Naive thymus-derived CD4-positive, alpha-beta T cell (primary cell): ENCODE measurements at regions not wholly inside any gene's neighbourhood (a gene's known extent, or its start where the extent isn't known, plus 50 kb on each side); places are given as distances from the start of the nearest gene placed in this dataset.

Source experiments
- ATAC-seq: fragments of 150-1000 bp; cut with Tn5 transposase; 2 replicates; pipeline ENCODE4 v1.10.0; 2021; ENCODE audit warnings: mild to moderate bottlenecking, moderate library complexity
- CTCF ChIA-PET: fragments of 350-600 bp; sonication (Branson Sonifier 250); formaldehyde crosslinking; loops from one replicate; lab custom pipeline; 2021; ENCODE audit warnings: antibody characterized with exemption; lab: Charles Lee
- POLR2A ChIA-PET: fragments of 350-600 bp; sonication (Branson Sonifier 250); formaldehyde crosslinking; loops from one replicate; lab custom pipeline; 2021; ENCODE audit warnings: antibody characterized with exemption, inconsistent platforms; lab: Charles Lee
- DNase-seq, 9 donors: peaks; one replicate each; pipeline versions ENCODE4 v3.0.0 to v3.0.0-alpha.2; 2020 to 2022; ENCODE audit warnings: mixed read lengths in 1 of 9
- H3K27ac ChIP-seq: one replicate; pipeline ENCODE4 v1.7.0; 2013; ENCODE audit warnings: mild to moderate bottlenecking, low read depth, low read length, moderate library complexity
- H3K27me3 ChIP-seq, 2 donors: one replicate each; pipeline ENCODE4 v1.7.0; 2013; ENCODE audit warnings: low read length in 2 of 2, mild to moderate bottlenecking in 2 of 2, moderate library complexity in 2 of 2; ENCODE audit not compliant: control insufficient read depth in 2 of 2, insufficient read depth in 2 of 2
- H3K36me3 ChIP-seq, 3 experiments: 1 replicate in 2 of 3; 2 replicates in 1 of 3; pipeline ENCODE4 v1.7.0; 2013; ENCODE audit warnings: low read length in 3 of 3, mild to moderate bottlenecking in 3 of 3, moderate library complexity in 1 of 3; ENCODE audit not compliant: insufficient read depth in 3 of 3, control insufficient read depth in 2 of 3
- H3K4me1 ChIP-seq, 2 donors: one replicate each; pipeline ENCODE4 v1.7.0; 2013; ENCODE audit warnings: low read length in 2 of 2, mild to moderate bottlenecking in 2 of 2, moderate library complexity in 1 of 2; ENCODE audit not compliant: control insufficient read depth in 2 of 2, insufficient read depth in 2 of 2
- H3K4me3 ChIP-seq: 2 replicates; pipeline ENCODE4 v1.7.0; 2013; ENCODE audit warnings: mild to moderate bottlenecking, low read length
- H3K9me3 ChIP-seq, 3 experiments: 1 replicate in 2 of 3; 2 replicates in 1 of 3; pipeline ENCODE4 v1.7.0; 2013; ENCODE audit warnings: low read length in 3 of 3; ENCODE audit not compliant: control insufficient read depth in 2 of 3
- H3K27ac Mint-ChIP-seq, 9 donors: one replicate each; pipeline ENCODE4 v1.8.0; 2020 to 2022; ENCODE audit warnings: mixed read lengths in 9 of 9, mild to moderate bottlenecking in 8 of 9, moderate library complexity in 5 of 9, inconsistent platforms in 2 of 9
- H3K27me3 Mint-ChIP-seq, 5 donors: one replicate each; pipeline ENCODE4 v1.8.0; 2021 to 2022; ENCODE audit warnings: mixed read lengths in 5 of 5, mild to moderate bottlenecking in 1 of 5
- H3K36me3 Mint-ChIP-seq, 5 donors: one replicate each; pipeline ENCODE4 v1.8.0; 2020 to 2022; ENCODE audit warnings: mixed read lengths in 5 of 5, mild to moderate bottlenecking in 3 of 5, inconsistent platforms in 1 of 5
- H3K4me1 Mint-ChIP-seq, 7 donors: one replicate each; pipeline ENCODE4 v1.8.0; 2020 to 2022; ENCODE audit warnings: mixed read lengths in 7 of 7, mild to moderate bottlenecking in 3 of 7, inconsistent platforms in 1 of 7
- H3K4me3 Mint-ChIP-seq, 10 donors: one replicate each; pipeline ENCODE4 v1.8.0; 2020 to 2022; ENCODE audit warnings: mild to moderate bottlenecking in 10 of 10, mixed read lengths in 10 of 10, moderate library complexity in 6 of 10, inconsistent platforms in 2 of 10
- H3K9me3 Mint-ChIP-seq, 11 donors: one replicate each; pipeline ENCODE4 v1.8.0; 2020 to 2022; ENCODE audit warnings: mixed read lengths in 11 of 11, mild to moderate bottlenecking in 4 of 11, inconsistent platforms in 1 of 11, moderate library complexity in 1 of 11
- intact Hi-C, 2 donors: fragments of 100-400 bp; cut with micrococcal nuclease; formaldehyde crosslinking; loops; one replicate each; pipeline ENCODE4 v1.15.1; 2023

DNA sequence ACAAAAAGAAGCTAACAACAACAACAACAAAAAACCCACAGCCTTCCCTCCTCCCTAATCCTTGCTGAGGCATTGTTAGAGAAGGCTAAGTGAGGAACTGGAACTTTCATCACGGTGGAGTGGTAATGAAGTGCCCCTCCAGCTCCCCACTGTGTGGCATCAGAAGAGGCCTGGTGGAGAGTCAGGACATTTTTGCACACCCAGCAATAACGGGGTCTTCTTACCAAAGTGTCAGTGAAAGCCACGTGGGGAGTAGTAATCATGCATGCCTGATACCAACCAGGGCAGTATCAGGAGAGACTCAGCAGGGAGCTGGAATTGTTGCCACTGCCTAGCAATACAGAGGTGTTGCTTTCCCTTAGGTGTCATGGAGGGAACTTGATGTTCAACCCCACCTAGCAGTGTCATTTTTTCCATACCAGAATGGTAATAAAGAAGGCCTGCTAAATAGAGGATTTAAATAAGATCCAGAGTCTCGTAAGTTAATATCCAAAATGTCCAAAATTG is 299.7 kb upstream of the RGS6 start:
- Mint-ChIP-seq H3K9me3 (peaks cover 3 to 13% (median 8%) of the 10 kb centered on the region in 11 donors), H3K27ac (no peak overlapping the region)
- CTCF ChIA-PET = no interaction called here

DNA sequence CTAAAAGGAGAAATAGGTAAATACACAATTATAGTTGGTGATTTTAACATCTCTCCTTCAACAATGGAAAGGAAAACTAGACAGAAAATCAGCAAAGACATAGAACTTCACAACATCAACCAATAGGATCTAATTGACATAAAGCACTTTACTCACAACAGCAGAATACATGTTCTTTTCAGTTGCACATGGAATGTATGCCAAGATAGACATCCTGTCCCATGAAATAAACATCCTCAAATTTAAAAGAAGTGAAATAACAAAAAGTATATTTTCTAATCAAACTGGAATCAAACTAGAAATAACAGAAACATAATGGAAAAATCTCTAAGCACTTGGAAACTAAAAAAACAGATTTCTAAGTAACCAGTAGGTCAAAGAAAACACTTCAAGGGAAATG is 296.2 kb upstream of the RGS6 start:
- no peak overlapping the region for H3K4me3 Mint-ChIP-seq
- Histone ChIP-seq H3K9me3 (peaks cover 0 to 6% (median 0%) of the 10 kb centered on the region in 3 experiments), H3K4me1 (no peaks in the 10 kb centered on the region), H3K4me3 (no peak overlapping the region), H3K27ac (no peak overlapping the region), H3K27me3 (no peaks in the 10 kb centered on the region), H3K36me3 (no peaks in the 10 kb centered on the region)
- H3K9me3 Mint-ChIP-seq = peaks cover under 1 to 24% (median 12%) of the 10 kb centered on the region in 11 donors
- ATAC-seq (no peak), DNase-seq (no peak)
- H3K27me3 Mint-ChIP-seq = no peaks in the 10 kb centered on the region
- peaks cover 22 to 61% (median 50%) of the 10 kb centered on the region in 5 donors for H3K36me3 Mint-ChIP-seq
- CTCF ChIA-PET = no interaction called here
- intact Hi-C loops = no loop called here
- H3K4me1 Mint-ChIP-seq = peaks cover 0 to 13% (median 0%) of the 10 kb centered on the region in 7 donors
- POLR2A ChIA-PET = no interaction called here
- peak overlapping the region in 2 of 9 donors; percentile 11 to 20 for H3K27ac Mint-ChIP-seq

More for the DNA sequence above, 299.7 kb upstream of the RGS6 start:
- intact Hi-C loops = no loop called here
- DNase-seq = no peak
- POLR2A ChIA-PET = no interaction called here
- Mint-ChIP-seq H3K27me3 (no peaks in the 10 kb centered on the region), H3K4me3 (no peak overlapping the region), H3K36me3 (peaks cover 28 to 74% (median 63%) of the 10 kb centered on the region in 5 donors), H3K4me1 (peaks cover 0 to 13% (median 0%) of the 10 kb centered on the region in 7 donors)
- H3K4me3 ChIP-seq = no peak overlapping the region
- no peaks in the 10 kb centered on the region for H3K27me3 ChIP-seq
- H3K9me3 ChIP-seq = peaks cover 0 to 6% (median 0%) of the 10 kb centered on the region in 3 experiments
- no peak for ATAC-seq
- no peaks in the 10 kb centered on the region for H3K36me3 ChIP-seq
- no peaks in the 10 kb centered on the region for H3K4me1 ChIP-seq
- H3K27ac ChIP-seq = no peak overlapping the region

DNA sequence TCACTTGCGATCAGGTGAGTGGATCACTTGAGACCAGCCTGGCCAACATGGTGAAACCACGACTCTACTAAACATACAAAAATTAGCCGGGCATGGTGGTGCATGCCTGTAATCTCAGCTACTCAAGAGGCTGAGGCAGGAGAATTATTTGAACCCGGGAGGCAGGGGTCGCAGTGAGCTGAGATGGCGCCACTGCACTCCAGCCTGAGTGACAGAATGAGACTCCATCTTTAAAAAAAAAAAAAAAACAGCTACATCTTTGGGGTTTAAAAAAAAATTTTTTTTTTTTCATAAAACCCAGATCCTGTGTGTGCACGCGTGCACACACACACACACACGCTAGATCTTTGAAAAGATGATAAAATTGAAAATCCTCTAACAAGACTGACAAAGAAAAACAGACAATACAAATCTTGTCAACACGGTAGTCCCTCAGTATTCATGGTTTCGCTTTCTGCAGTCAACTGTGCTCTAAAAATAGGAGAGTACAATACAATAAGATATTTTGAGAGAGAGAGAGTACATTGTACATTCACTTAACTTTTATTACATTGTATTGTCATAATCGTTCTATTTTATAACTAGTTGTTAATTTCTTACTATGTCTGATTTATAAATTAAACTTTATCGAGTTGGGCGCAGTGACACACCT is 295.3 kb upstream of the RGS6 start:
- CTCF ChIA-PET = no interaction called here
- peaks cover 0 to 32% (median 14%) of the 10 kb centered on the region in 11 donors for H3K9me3 Mint-ChIP-seq
- H3K36me3 Mint-ChIP-seq = peaks cover 24 to 59% (median 52%) of the 10 kb centered on the region in 5 donors
- H3K4me1 Mint-ChIP-seq = peaks cover 0 to 13% (median 0%) of the 10 kb centered on the region in 7 donors
- no peaks in the 10 kb centered on the region for H3K36me3 ChIP-seq
- no peak overlapping the region for H3K4me3 ChIP-seq
- DNase-seq = no peak
- H3K27ac Mint-ChIP-seq = no peak overlapping the region
- POLR2A ChIA-PET = no interaction called here
- peaks cover 0 to 11% (median 0%) of the 10 kb centered on the region in 3 experiments for H3K9me3 ChIP-seq
- H3K4me1 ChIP-seq = no peaks in the 10 kb centered on the region
- intact Hi-C loops = no loop called here
- no peaks in the 10 kb centered on the region for H3K27me3 Mint-ChIP-seq
- no peak overlapping the region for H3K27ac ChIP-seq
- no peaks in the 10 kb centered on the region for H3K27me3 ChIP-seq
- no peak overlapping the region for H3K4me3 Mint-ChIP-seq
- ATAC-seq = no peak

DNA sequence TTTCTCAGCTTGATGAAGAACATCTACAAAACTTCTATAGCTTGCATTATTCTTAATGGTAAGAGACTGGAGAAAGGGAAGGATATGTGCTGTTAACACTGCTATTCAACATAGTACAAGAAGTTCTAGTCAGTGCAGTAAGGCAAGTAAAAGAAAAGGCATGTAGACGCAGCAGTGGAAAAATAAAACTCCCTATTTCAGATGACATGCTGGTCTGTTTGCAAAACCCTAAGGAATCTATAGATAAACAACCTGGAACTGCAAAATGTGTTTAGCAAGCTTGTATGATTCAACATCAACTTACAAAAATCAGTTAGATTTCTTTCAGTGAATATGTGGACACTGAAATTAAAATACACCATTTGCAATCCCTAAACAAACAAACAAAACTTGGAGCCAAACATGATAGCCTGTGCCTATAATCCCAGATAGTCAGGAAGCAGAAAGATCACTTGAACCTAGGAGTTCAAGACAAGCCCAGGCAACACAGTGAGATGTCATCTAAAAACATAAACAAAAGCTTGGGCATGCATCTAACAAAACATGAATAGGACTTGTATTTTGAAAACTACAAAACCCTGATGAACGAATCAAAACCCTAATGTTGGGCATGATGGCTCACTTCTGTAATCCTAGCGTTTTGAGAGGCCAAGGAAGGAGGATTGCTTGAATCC is 293.6 kb upstream of the RGS6 start:
- Histone ChIP-seq H3K4me1 (no peaks in the 10 kb centered on the region), H3K9me3 (peaks cover 0 to 15% (median 0%) of the 10 kb centered on the region in 3 experiments), H3K36me3 (no peaks in the 10 kb centered on the region), H3K27me3 (no peaks in the 10 kb centered on the region), H3K27ac (no peak overlapping the region), H3K4me3 (no peak overlapping the region)
- ChIA-PET POLR2A (no interaction called here), CTCF (no interaction called here)
- no peaks in the 10 kb centered on the region for H3K27me3 Mint-ChIP-seq
- peaks cover 0 to 41% (median 19%) of the 10 kb centered on the region in 11 donors for H3K9me3 Mint-ChIP-seq
- H3K27ac Mint-ChIP-seq = no peak overlapping the region
- H3K36me3 Mint-ChIP-seq = peaks cover 17 to 66% (median 48%) of the 10 kb centered on the region in 5 donors
- DNase-seq (no peak), ATAC-seq (no peak)
- H3K4me1 Mint-ChIP-seq = peaks cover 0 to 13% (median 0%) of the 10 kb centered on the region in 7 donors
- no peak overlapping the region for H3K4me3 Mint-ChIP-seq
- intact Hi-C loops = no loop called here

DNA sequence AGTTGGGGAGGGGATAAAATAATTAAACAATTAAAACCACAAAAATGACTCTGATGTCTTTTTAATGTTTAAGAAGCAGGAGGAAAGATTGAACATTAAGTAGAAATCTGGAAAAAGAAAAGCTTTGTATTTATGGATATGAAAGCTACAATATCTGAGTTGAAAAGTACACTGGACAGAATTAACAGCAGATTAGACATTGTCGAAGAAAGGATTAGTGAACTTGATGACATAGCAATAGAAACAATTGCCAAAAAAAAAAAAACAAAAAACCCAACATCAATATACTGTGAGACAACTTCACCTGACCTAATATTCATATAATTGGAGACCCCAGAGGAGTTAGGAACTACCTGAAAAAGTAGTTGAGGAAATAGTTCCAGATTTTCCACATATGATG is 289.5 kb upstream of the RGS6 start:
- Mint-ChIP-seq H3K9me3 (peaks cover 0 to 37% (median 15%) of the 10 kb centered on the region in 11 donors), H3K4me3 (no peak overlapping the region), H3K4me1 (no peaks in the 10 kb centered on the region), H3K27ac (no peak overlapping the region), H3K36me3 (peaks cover 9 to 58% (median 50%) of the 10 kb centered on the region in 5 donors), H3K27me3 (no peaks in the 10 kb centered on the region)
- Histone ChIP-seq H3K27ac (no peak overlapping the region), H3K36me3 (no peaks in the 10 kb centered on the region), H3K4me3 (no peak overlapping the region), H3K4me1 (no peaks in the 10 kb centered on the region), H3K27me3 (no peaks in the 10 kb centered on the region), H3K9me3 (peaks cover 0 to 10% (median 0%) of the 10 kb centered on the region in 3 experiments)
- ChIA-PET POLR2A (no interaction called here), CTCF (no interaction called here)
- DNase-seq = no peak
- intact Hi-C loops = no loop called here
- no peak for ATAC-seq

DNA sequence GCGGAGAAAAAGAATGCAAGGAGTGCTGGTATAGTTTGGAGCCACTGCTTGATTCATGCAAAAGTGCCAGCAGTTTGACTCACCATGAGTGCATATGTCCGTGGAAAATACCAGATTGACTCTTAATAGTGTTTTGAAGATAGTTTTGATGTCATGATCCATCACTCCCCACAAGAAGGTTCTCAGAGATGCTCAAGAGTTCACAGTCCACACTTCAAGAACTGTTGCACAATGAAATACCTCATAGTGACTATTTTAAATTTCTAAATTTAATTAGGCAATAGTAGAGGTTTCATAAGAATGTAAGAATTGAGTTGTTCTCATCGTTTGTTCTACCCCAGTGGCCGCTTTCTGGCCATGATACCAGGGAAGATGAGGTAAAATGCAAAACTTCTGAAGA is 286.6 kb upstream of the RGS6 start:
- ChIA-PET POLR2A (no interaction called here), CTCF (no interaction called here)
- Mint-ChIP-seq H3K27ac (no peak overlapping the region), H3K4me3 (no peak overlapping the region), H3K9me3 (peaks cover 0 to 36% (median 16%) of the 10 kb centered on the region in 11 donors), H3K4me1 (no peaks in the 10 kb centered on the region), H3K27me3 (no peaks in the 10 kb centered on the region), H3K36me3 (peaks cover 15 to 70% (median 63%) of the 10 kb centered on the region in 5 donors)
- Histone ChIP-seq H3K4me1 (no peaks in the 10 kb centered on the region), H3K9me3 (peaks cover 0 to 10% (median 0%) of the 10 kb centered on the region in 3 experiments), H3K36me3 (peaks cover 0 to under 1% (median 0%) of the 10 kb centered on the region in 3 experiments), H3K27ac (no peak overlapping the region), H3K4me3 (no peak overlapping the region), H3K27me3 (no peaks in the 10 kb centered on the region)
- DNase-seq = no peak
- ATAC-seq = no peak
- intact Hi-C loops = no loop called here
